ENCODE measurements at regions not wholly inside any gene's neighbourhood (a gene's known extent, or its start where the extent isn't known, plus 50 kb on each side); places are given as distances from the start of the nearest gene placed in this dataset.

DNA sequence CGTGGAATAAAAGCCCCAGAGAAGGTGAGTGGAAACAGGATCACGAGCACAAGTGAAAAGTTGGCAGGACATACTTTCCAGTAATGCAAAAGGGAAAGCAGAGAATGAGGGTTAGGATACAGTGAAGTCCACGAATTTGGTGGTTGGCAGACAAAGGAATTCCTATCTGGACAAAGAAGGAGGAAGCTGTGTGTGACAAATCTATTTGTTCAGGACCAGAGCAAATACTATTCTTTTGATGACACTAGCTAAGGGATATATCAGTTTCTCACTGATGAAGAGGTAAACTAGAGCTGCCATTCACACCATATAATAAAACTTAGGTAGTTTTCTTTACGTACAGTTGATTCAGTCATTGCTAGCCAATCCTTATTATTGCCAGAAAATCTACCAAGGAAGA lies 156.8 kb upstream of the GRIK2 start:
- TF ChIP-seq, protein P1, sequence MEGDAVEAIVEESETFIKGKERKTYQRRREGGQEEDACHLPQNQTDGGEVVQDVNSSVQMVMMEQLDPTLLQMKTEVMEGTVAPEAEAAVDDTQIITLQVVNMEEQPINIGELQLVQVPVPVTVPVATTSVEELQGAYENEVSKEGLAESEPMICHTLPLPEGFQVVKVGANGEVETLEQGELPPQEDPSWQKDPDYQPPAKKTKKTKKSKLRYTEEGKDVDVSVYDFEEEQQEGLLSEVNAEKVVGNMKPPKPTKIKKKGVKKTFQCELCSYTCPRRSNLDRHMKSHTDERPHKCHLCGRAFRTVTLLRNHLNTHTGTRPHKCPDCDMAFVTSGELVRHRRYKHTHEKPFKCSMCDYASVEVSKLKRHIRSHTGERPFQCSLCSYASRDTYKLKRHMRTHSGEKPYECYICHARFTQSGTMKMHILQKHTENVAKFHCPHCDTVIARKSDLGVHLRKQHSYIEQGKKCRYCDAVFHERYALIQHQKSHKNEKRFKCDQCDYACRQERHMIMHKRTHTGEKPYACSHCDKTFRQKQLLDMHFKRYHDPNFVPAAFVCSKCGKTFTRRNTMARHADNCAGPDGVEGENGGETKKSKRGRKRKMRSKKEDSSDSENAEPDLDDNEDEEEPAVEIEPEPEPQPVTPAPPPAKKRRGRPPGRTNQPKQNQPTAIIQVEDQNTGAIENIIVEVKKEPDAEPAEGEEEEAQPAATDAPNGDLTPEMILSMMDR (IDR thresholded peaks at IDR 0.05; ENCODE audit: insufficient read depth, low read length, poor library complexity, severe bottlenecking): no peak
- H3K27me3 ChIP-seq (replicated peaks; ENCODE audit: control insufficient read depth, insufficient read depth, low read length): no peaks in the 10 kb centered on the region
- H3K4me3 ChIP-seq (replicated peaks; ENCODE audit: low read depth, low read length): no peak overlapping the region
- DNase-seq (ENCODE audit: extremely low read depth, insufficient read length): no peak
- no peaks in the 10 kb centered on the region for H3K36me3 ChIP-seq (ENCODE audit: control insufficient read depth, insufficient read depth, low read length)

DNA sequence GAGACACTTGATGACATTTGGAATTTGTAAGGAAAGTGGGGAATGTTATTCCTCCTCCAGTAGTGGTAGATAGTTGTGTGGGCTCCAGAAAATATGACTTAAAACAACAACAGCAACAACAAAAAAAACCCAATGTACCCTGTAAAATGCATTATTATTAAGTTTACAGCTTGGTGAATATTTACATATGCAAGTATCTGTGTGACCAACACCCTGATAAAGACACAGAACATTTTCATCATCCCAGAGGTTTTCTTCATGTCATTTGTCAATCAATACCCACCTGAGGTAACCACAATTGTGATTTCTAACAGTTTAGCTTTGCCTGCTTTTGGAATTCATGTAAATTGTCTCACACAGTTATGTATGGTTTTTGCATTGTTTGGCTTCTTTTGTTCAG lies 152.1 kb upstream of the GRIK2 start:
- TF ChIP-seq, protein P1 (IDR thresholded peaks at IDR 0.05; ENCODE audit: insufficient read depth, low read length, poor library complexity, severe bottlenecking): no peak
- no peak for DNase-seq (ENCODE audit: extremely low read depth, insufficient read length)
- Histone ChIP-seq H3K4me3 (replicated peaks; ENCODE audit: low read depth, low read length) (no peak overlapping the region), H3K27me3 (replicated peaks; ENCODE audit: control insufficient read depth, insufficient read depth, low read length) (no peaks in the 10 kb centered on the region), H3K36me3 (ENCODE audit: control insufficient read depth, insufficient read depth, low read length) (no peaks in the 10 kb centered on the region)

DNA sequence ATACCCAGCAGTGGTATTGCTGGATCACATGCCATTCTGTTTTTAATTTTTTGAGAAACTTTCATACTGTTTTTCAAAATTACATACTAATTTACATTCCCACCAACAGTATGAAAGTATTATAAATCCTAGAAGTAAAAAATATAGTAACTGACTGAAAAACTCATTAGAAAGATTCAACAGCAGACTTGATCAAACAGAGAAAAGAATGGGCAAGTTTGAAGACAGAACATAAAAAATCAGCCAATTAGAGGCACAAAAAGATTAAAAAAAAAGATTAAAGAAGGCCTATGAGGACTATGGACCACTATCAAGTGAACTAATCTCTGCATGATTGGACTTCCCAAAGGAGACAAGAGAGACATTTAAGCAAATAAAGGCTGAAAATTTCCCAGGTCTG lies 144.0 kb upstream of the GRIK2 start:
- no peak for DNase-seq (ENCODE audit: extremely low read depth, insufficient read length)

DNA sequence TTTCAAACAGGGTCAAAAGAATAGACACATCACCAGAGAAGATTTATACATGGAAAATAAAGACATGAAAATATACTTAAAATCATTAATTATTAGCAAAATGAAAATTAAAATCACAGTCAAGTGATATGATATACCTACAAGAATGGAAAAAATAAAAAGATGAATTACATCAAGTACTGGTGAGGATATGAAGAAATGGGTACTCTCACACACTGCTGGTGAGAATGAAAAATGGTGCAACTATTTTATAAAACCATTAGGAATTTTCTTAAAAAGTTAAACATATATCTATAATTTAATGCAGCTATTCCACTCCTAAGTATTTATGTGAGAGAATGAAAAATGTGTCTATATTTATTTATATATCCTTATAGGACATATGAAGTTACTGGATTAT lies 136.3 kb upstream of the GRIK2 start:
- Histone ChIP-seq H3K4me3 (replicated peaks; ENCODE audit: low read depth, low read length) (no peak overlapping the region), H3K36me3 (ENCODE audit: control insufficient read depth, insufficient read depth, low read length) (no peaks in the 10 kb centered on the region), H3K27me3 (replicated peaks; ENCODE audit: control insufficient read depth, insufficient read depth, low read length) (no peaks in the 10 kb centered on the region)
- no peak for DNase-seq (ENCODE audit: extremely low read depth, insufficient read length)
- TF ChIP-seq, protein P1 (IDR thresholded peaks at IDR 0.05; ENCODE audit: insufficient read depth, low read length, poor library complexity, severe bottlenecking): no peak

More for the DNA sequence above, 144.0 kb upstream of the GRIK2 start:
- H3K4me3 ChIP-seq (replicated peaks; ENCODE audit: low read depth, low read length): no peak overlapping the region
- TF ChIP-seq, protein P1 (IDR thresholded peaks at IDR 0.05; ENCODE audit: insufficient read depth, low read length, poor library complexity, severe bottlenecking): no peak
- H3K36me3 ChIP-seq (ENCODE audit: control insufficient read depth, insufficient read depth, low read length): no peaks in the 10 kb centered on the region
- H3K27me3 ChIP-seq (replicated peaks; ENCODE audit: control insufficient read depth, insufficient read depth, low read length): no peaks in the 10 kb centered on the region

DNA sequence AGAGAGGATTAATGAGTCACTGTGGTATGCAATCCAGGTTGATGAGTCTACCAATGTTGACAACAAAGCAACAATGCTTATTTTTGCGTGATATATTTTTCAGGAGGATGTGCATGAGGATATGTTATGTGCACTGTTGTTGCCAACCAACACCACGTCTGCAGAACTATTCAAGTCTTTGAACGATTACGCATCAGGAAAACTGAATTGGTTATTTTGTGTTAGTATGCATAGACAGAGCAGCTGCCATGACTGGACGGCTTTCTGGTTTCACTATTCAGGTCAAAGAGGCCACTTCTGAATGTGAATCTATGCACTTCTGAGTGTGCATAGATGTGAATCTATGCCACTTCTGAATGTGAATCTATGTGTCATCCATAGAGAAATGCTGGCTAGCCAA lies 134.0 kb upstream of the GRIK2 start:
- Histone ChIP-seq H3K36me3 (ENCODE audit: control insufficient read depth, insufficient read depth, low read length) (no peaks in the 10 kb centered on the region), H3K27me3 (replicated peaks; ENCODE audit: control insufficient read depth, insufficient read depth, low read length) (no peaks in the 10 kb centered on the region), H3K4me3 (replicated peaks; ENCODE audit: low read depth, low read length) (no peak overlapping the region)
- DNase-seq (ENCODE audit: extremely low read depth, insufficient read length): no peak
- TF ChIP-seq, protein P1 (IDR thresholded peaks at IDR 0.05; ENCODE audit: insufficient read depth, low read length, poor library complexity, severe bottlenecking): no peak

DNA sequence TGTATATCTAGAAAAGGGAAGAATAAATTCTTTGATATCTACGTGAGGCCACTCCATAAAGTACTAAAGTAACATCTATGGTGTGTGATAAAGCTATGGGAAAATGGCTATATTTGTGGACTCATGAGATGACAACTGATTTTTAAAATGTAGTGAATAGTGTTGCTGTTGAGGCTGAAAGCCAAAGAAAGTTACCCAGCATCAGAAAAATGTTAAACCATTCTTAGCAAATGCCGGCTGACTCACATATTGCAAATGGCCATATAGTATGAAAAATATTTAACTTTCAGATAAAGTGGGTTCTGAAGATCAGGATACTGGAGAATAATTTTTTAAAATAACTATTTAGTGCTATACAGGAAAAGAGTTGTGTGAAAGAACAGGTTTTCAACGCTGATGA lies 129.9 kb upstream of the GRIK2 start:
- Histone ChIP-seq H3K4me3 (replicated peaks; ENCODE audit: low read depth, low read length) (no peak overlapping the region), H3K27me3 (replicated peaks; ENCODE audit: control insufficient read depth, insufficient read depth, low read length) (no peaks in the 10 kb centered on the region), H3K36me3 (ENCODE audit: control insufficient read depth, insufficient read depth, low read length) (no peaks in the 10 kb centered on the region)
- no peak for DNase-seq (ENCODE audit: extremely low read depth, insufficient read length)
- TF ChIP-seq, protein P1 (IDR thresholded peaks at IDR 0.05; ENCODE audit: insufficient read depth, low read length, poor library complexity, severe bottlenecking): no peak
